AG04450 (cell line): ENCODE measurements at regions not wholly inside any gene's neighbourhood (a gene's known extent, or its start where the extent isn't known, plus 50 kb on each side); places are given as distances from the start of the nearest gene placed in this dataset.

Experiments used
- CTCF ChIA-PET: fragments of 300-600, 350-600 bp; formaldehyde crosslinking; extraction: SDS; loops from one replicate; lab custom pipeline; 2022; ENCODE audit warnings: antibody characterized with exemption, inconsistent platforms; lab: Charles Lee
- POLR2A ChIA-PET: fragments of 350-600 bp; formaldehyde crosslinking; extraction: SDS; loops from one replicate; lab custom pipeline; 2021; ENCODE audit warnings: antibody characterized with exemption, inconsistent platforms; lab: Yijun Ruan, JAX
- DNase-seq: peaks from one replicate; pipeline ENCODE4 v3.0.0-alpha.2; 2011; ENCODE audit warnings: low read depth, low spot score
- H3K27ac ChIP-seq: one replicate; pipeline ENCODE4 v1.5.1; 2012; ENCODE audit warnings: low read depth, low read length, control low read depth
- H3K27me3 ChIP-seq: one replicate; pipeline ENCODE4 v1.6.0; 2012; ENCODE audit warnings: low read length; ENCODE audit not compliant: control insufficient read depth, insufficient read depth
- H3K4me3 ChIP-seq: 2 replicates; pipeline ENCODE4 v1.5.1; 2011; ENCODE audit warnings: mild to moderate bottlenecking, low read depth, low read length, control low read depth
- H3K9me3 ChIP-seq: 2 replicates; pipeline ENCODE4 v1.5.1; 2012; ENCODE audit warnings: low read length; ENCODE audit not compliant: control insufficient read depth, insufficient read depth
- CTCF ChIP-seq: IDR thresholded peaks from 2 replicates; pipeline ENCODE4 v1.5.1; 2011; ENCODE audit warnings: low read depth, low read length, control low read depth, inconsistent platforms

- CTCF ChIA-PET: no interaction called here
- no peak overlapping the region for H3K27ac ChIP-seq
- no peak overlapping the region for H3K4me3 ChIP-seq
- no peaks in the 10 kb centered on the region for H3K27me3 ChIP-seq
- no peak for TF ChIP-seq CTCF
- no peaks in the 10 kb centered on the region; the same call in 1 of the 2 replicates for H3K9me3 ChIP-seq
- no peak for DNase-seq
- POLR2A ChIA-PET: no interaction called here
Measured at GRCh38 chr5:120017513-120017912, 388.2 kb downstream of the FAM170A start.

GRCh38 chr5:120035181-120035580 lies 405.8 kb downstream of the FAM170A start:
- CTCF ChIA-PET: no interaction called here
- Histone ChIP-seq H3K4me3 (no peak overlapping the region), H3K27me3 (no peaks in the 10 kb centered on the region), H3K9me3 (no peaks in the 10 kb centered on the region), H3K27ac (no peak overlapping the region)
- no peak for DNase-seq
- TF ChIP-seq CTCF: no peak
- POLR2A ChIA-PET: no interaction called here

- Histone ChIP-seq H3K9me3 (no peaks in the 10 kb centered on the region), H3K4me3 (no peak overlapping the region), H3K27me3 (no peaks in the 10 kb centered on the region), H3K27ac (no peak overlapping the region)
- no peak for DNase-seq
- POLR2A ChIA-PET: no interaction called here
- CTCF ChIA-PET: no interaction called here
- TF ChIP-seq CTCF: no peak
Measured at GRCh38 chr5:120035815-120036577, 406.6 kb downstream of the FAM170A start.

- DNase-seq: no peak
- H3K9me3 ChIP-seq: no peaks in the 10 kb centered on the region
- no peak overlapping the region for H3K4me3 ChIP-seq
- TF ChIP-seq CTCF: no peak
- ChIA-PET CTCF (no interaction called here), POLR2A (no interaction called here)
- H3K27me3 ChIP-seq: no peaks in the 10 kb centered on the region
- H3K27ac ChIP-seq: no peak overlapping the region
Measured at GRCh38 chr5:120037451-120037850, 408.1 kb downstream of the FAM170A start.

- Histone ChIP-seq H3K9me3 (no peaks in the 10 kb centered on the region), H3K4me3 (no peak overlapping the region), H3K27ac (no peak overlapping the region), H3K27me3 (no peaks in the 10 kb centered on the region)
- ChIA-PET CTCF (no interaction called here), POLR2A (no interaction called here)
- no peak for DNase-seq
- TF ChIP-seq CTCF: no peak
Measured at GRCh38 chr5:120039111-120039510, 409.8 kb downstream of the FAM170A start.
